HG02763 (cell line): ENCODE measurements at regions not wholly inside any gene's neighbourhood (a gene's known extent, or its start where the extent isn't known, plus 50 kb on each side); places are given as distances from the start of the nearest gene placed in this dataset.
A peak's percentile ranks its signal among the peaks of the same experiment; 100 is the strongest.
"Not testable (repeated sequence)": the region's sequence is repeated elsewhere in the genome, so short reads cannot be mapped to it uniquely, and the experiment has no call there.

ENCODE experiments used
- ATAC-seq: cut with Tn5 transposase; IDR thresholded peaks from one replicate; pipeline ENCODE4 v1.9.1; 2021; ENCODE audit warnings: mild to moderate bottlenecking, moderate library complexity; ENCODE audit not compliant: unreplicated experiment

DNA sequence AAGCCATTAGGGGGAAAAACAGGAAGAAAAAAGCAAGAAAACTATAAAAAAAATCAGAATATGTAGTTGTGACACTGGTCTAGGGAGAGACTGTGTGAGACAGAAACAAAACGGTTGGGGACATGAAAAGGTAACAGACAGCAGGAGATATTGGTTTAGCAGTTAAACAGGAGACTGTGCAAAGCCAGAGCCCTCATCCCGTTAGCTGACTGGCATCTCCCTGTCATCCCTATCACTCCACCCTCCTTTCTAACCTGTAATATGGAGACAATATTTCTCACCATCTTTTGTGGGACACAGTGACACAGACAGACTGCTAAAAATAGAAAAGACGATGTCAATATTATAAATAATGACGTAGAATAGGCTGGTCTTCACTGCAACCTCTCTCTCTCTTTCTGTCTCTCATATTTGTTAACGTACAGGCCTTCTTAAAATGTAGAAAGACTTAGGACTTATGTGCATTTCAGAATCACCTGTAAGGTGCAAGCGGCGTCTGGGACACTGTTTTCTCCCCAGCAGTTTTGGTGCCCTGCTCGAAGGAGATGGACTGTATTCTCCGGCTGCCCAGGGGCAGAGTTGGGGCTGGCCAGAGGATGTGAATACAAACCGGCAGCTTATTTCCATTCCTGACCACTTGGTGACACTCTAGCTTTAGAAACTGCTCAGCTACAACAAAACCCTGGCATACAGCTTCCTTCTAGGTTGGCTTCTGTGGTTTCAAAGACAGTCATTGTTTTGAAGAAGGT is 190.6 kb downstream of the MAT2B start:
- peak; percentile 94 for ATAC-seq

DNA sequence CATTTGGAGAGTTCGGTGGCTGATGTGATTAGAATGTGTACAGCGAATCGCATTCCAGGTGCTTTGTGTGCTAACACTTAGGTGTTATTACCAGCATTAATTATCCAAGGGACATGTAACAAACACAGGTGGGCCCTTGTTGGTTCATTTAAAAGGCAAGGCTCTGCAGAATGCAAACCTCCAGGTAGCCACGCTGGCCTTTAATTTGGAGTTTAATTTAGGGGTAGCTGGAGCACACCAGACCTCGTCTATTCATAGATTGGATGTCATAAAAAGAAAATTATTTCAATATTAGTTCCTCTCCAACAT is 191.1 kb downstream of the MAT2B start:
- no peak for ATAC-seq

DNA sequence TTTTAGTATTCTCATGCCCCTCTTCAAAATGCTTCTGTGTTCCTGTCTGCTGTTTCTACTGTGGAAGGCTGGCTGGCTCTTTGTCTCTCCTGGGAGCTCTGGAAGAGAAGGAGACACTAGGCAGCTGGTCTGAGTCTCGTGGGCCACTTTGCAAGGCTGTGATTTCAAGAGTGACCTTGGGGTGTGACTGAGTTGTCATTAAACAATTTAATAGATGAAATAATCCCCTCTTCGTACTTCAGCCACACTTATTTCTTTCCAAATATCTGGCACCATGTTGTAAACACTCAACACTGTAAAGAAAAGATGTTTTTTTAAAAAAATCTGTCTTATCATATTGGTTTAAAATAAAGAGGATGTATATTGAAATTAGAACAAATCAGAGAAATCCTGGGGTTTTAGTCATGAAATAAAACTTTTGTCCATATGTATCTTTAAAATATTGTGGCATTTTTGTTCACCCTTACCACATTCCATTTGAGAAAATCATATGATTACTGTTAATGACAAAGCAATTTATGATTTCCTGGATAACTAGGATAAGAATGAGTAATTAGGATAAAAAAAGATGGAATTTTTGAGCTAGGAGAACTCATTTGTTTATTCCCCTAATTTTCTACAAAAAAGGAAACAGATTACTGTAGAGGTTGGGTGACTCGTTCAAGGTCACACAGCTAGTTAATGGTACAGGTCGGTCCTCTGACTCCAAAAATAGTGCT is 200.8 kb downstream of the MAT2B start:
- ATAC-seq, result no peak

DNA sequence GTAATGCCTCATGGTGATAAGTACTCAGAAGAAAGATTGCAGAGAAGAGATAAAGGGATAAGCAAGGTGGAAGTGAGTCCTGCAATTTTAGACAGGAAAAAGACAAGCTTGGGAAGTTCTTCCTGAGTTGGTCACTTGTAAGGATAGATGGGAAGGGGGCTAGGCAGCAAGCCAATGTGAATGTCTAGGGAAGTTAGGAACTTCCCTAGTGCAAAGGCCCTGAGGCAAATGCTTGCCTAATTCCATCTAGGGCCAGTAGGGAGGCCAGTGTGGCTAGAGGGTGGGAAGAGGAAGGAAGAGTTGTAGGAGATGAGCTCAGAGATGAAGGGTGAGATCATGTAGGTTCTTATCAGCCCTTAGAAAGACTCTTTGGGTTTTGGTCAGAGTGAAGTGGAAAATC is 206.6 kb downstream of the MAT2B start:
- ATAC-seq, result no peak

DNA sequence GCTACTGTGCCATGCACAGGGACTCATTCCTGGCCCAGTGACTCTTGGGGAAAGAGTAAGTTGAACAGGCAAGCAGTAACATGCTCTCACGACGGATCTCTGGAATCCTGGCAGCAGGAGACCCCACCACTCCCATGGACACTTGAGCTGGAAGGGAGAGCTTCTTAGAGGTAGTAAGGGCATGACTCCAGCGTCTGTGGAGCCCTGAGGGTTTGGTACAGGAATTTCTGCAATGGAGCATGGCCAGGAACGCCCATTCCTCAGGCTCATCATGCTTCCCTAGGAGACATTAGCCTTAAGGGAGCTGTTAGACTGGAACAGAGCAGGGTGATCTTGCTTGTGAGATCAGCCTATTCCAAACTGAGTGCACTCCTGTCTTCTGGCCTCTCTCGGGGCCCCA is 212.9 kb downstream of the MAT2B start:
- no peak for ATAC-seq

DNA sequence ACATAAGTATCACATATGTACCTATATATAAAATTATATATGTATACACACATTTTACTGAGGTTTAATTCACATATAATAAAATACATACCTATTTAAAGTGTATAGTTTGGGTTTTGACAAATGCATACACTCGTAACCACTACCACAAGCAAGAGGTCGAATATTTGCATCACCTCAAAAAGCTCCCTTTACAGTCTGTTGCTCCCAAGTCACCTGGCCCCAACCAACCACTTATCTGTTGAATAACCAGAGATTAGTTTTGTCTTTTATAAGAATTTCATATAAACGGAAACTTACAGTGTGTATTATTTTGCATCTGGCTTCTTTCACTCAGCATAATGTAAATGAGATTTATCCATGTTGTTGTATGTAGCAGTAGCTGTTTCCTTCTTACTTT is 218.9 kb downstream of the MAT2B start:
- ATAC-seq, result no peak

DNA sequence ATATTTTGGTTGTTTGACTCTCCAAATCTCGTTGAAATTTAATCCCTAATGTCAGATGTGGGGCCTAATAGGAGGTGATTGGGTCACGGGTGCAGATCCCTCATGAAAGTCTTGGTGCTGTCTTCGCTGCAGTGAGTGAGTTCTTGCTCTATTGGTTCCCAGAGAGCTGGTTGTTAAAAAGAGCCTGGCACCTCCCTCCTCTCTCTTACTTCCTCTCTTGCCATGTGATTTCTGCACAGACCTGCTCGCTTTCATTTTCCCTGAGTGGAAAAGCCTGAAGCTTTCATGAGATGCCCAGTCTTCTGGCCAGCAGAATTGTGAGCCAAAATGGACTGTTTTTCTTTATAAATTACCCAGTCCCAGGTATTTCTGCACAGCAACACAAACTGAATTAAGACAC is 221.6 kb downstream of the MAT2B start:
- peak; percentile 92 for ATAC-seq

DNA sequence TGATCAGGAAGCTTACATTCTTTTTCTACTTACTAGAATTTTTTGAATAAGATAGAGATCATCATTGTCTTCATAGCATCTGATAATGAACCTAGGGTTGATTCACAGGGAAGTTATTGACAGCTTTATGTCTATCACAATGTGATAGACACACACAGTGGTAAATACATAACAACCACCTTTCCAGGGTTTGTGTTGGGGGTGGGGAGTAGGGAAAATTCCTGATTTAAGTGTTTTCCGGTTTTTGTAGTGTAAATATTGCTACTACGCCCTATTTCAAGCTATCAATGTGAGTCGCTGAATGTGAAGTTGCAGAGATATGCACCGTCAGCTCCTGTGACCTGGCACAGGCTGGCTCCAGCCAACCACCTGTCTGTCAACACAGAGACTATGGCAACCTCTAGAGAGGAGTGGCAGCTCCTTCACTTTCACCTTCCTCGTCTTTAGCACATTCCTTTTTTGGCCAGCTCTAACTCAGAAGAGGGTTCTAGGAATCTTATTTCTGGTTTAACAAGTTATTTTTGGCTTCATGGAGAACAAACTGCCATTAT is 224.9 kb downstream of the MAT2B start:
- ATAC-seq, result no peak

DNA sequence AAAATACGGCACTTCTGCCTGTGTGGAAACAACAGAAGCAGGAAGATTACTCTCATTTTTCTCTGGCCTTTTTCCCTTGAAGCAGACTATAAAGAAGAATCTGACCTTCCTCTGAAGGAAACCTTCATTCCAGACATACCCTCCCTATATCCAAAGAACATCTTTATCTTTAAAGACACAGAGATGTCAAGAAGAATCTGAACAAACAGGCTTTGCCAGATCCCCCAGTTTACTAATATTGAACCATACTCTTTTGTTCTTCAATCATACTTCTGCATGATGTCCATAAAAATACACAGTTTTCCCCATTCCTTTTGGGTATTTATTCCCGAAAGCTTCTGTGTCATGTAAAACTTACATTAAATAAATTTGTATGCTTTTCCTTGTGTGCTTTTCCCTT is 225.8 kb downstream of the MAT2B start:
- ATAC-seq, result no peak

DNA sequence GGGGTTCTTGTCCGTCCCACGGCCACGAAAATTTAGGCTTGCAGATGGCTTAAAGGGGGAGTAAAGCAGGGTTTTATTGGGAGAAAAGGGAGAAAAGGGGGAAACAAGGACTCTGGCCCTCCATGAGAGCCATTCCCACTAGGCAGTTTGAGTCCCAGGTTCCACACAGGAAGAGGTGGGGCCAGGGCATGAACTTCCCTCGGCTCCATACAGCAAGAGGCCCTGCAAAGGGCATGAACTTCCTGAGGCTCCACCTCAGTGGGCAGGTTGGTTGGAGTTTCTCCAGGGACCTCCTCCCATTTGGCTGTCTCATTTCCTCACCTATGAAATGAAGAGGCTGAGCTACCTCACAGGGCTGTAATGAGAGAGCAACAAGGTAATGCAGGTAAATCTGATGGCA is 229.7 kb downstream of the MAT2B start:
- ATAC-seq, result no peak

DNA sequence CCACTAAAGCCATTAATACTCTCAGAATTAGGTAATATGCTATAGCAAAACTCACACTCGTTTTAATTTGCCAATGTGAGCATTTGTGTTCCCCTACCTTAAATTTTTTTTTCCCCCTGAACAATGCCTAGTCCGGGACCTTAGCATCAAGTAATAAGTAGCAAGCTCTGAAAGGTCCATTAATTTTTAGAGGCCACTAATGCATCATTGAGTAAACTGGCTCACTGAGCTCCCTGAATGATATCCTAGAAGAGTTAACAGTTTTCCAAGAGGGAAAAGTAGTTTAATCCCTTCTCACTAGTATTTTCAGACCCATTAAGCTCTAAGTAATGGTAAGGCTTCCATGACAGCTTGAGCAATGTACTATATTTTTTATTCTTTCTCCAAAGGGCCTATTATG is 242.2 kb downstream of the MAT2B start:
- no peak for ATAC-seq

DNA sequence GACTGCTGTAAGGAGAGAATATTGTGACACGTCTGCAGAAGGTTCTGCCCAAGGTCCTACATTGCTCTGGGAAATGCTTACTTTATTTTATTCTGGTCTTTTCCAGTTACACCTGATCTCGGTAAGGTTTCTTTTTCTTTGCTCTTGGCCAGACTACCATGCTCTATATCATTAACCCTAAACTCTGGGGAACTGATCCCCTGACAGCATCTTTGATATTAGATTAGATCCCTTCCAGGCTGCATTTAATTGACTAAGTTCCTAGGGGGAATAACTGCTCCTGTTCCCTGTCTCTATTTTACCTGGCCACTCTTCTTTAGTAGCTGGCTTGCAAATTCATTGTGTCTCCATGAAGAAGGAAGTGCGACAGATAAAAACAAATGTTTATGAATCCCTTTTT is 243.5 kb downstream of the MAT2B start:
- ATAC-seq, result no peak

DNA sequence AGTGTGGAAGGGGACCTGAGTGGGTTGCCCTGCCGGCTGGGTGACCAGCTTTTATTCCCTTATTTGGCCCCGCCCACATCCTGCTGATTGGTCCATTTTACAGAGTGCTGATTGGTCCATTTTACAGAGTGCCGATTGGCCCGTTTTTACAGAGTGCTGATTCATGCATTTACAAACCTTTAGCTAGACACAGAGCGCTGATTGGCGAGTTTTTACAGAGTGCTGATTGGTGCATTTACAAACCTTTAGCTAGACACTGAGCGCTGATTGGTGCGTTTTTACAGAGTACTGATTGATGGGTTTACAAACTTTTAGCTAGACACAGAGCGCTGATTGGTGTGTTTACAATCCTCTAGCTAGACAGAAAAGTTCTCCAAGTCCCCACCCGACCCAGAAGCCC is 245.0 kb downstream of the MAT2B start:
- ATAC-seq, result not testable (repeated sequence)

DNA sequence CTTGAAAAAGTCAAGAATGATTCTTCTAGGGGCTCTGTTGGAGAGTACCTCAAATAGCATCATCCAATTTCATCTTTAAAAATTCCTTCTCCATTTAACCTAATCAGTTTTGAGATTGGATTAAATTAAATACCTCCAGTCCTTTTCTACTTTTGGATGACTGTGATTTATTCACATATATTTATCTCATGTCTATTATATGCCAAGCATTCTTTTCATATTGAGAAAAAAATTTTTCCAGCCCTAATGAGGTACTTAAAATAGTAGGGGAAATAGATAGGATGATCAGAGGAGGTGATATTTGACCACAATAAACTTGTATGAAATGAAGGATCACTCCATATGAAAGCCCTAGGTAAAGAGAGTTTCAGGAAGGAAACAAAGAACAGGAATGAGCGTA is 250.1 kb downstream of the MAT2B start:
- ATAC-seq, result no peak

DNA sequence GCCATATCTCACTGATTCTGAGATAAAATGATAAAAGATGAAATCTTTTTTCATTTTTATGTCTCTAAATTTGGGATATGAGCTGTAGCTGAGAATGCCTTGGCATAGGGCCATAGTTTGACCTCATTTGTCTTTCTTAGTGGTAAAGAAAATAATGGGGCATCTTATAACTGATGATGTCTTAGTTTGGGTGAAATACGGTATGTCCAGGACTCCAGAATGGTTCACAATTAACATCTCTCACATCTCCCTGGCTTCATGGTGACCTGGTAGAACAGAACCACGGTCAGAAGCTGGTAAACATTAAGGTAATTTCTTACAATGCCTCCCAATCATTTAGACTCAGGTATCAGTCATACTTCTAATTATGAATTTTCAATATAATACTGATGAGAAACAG is 250.8 kb downstream of the MAT2B start:
- no peak for ATAC-seq

DNA sequence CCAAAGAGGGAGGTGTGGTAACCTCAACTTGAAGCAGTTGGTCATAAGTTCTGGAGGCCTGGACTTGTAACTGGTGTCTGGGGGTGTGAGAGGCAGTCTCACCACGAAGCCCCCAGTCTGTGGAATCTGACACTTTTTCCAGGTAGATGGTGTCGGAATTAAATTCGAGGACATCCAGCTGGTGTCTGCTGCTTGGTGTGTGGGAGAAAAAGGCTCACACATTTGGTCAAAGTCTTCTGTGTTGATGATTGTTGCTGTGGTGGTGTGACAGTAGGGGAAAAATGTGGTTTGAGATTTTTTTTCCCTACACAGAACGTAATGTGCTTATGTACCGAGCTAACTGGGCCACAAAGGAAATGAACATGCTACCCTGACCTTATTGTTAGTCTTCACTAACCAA is 251.9 kb downstream of the MAT2B start:
- no peak for ATAC-seq

DNA sequence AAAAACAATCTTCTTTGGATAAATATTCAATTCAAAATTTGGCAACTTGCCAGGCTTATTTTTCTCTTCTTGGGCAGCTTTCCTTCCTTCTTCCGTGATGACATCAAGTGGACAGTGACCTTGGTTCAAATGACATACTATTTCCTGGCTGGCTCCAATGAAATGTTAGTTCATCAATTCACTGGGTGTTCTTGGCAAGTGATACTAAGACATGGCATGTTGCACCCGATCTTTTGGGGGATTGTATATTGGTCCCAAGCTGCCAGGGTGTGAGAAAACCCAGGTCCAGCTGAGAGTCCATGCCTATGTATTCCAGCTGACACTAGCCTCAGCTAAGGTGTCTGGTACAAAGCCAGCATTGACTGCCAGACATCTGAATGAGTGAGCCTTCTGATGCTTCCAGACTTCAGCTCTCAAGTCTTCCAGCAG is 252.9 kb downstream of the MAT2B start:
- ATAC-seq, result no peak

DNA sequence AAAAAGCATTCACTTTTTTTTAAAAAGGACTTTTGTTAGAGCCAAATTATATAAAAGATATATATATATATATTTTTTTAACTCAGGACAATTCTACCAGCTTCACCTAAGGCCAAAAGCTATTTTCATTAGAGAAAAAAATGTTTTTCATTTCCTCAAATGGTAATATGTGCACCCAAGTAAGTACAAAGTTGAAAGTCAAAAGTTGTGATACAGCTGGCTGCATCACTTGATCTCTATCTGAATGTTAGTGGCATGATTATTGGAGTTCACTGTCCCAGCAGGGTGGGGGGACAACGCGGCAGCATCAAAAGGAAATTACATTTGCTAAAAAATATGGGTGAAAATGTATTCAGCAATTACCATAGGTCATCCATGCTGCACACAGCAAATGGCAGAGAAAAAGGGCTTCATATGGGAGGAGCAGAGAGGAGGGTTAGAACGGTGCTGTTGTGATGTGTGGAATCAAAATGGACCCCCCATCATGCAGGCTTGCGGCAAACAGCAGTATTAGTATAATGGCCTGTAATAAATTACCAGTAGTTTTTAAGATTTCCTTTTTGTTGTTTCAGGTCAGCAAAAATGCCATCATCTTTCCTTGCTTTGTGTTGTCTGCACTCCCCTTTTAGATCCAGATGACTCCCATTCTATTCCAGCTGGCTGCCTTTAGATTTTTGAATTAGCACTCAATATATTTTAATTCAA is 253.7 kb downstream of the MAT2B start:
- no peak for ATAC-seq

DNA sequence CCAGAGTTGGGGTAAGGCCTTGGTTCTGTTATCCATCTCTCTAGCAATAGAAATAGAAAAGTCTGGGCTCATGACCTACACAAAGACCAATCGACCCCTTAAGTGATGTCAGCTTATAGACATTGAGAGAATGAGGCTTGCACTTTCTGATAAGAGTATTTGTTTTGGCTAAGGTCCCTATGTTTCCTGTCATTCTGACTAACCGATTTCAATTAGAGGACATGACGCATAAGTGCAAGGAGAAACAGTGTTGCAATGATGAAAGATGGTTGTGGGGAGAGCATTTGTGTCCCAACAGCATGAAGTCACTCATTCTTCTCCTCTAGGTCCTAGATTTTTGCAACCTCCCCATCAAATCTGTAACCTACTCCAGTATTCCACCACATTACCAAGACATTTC is 255.1 kb downstream of the MAT2B start:
- ATAC-seq, result no peak

DNA sequence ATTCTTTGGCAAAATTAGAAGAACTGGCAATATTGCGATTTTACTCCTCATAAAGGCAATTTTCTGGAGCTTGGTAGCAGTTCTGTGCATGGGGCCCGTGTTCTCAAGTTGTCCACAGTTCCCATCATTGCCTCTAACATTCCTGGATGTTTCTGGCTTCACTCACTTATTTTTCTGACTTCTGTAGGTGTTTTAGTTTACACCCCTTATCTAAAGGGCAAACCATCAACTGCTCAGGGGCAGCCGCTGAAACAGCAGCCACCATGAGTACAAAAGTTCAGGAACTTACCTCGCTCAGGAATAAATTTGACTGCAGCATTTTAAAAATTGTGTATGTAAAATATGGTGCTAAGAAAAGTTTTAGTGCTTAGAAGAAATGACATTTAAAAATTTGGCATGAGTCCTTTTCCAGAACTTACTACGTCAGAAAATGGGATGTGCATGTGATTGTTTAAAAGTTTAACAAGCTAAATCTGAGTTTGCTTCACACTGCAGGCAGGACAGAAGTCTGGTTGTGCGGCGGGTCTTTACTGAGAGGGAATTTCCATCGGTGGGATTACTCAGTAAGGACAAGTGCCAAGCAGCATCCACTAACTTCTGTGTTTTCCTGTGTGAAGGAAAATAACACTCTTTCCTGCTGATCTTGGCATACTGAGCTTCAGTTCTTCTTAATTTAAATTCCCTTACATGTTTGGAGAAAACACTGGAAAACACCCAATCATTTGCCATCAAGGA is 261.7 kb downstream of the MAT2B start:
- ATAC-seq, result no peak

DNA sequence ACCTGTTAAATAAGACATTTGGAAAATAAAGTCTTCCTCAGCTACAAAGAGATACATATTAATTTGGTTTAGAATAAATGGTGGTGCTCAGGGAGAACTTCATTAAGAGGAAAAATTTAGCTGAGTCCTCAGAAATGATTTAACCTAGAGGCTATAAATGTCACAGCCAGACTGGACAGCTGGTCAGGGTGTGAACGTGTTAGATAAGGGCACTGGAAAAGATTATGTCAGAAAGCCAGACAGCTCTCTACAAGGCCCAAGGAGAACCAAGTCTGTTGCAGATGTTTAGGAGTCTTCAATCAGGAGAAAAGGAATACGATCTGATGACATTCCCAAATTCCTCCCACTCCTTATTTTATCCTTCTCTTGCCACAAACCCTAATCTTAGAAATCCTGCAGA is 265.2 kb downstream of the MAT2B start:
- no peak for ATAC-seq
